ENCODE measurements at regions not wholly inside any gene's neighbourhood (a gene's known extent, or its start where the extent isn't known, plus 50 kb on each side); places are given as distances from the start of the nearest gene placed in this dataset.
A peak's percentile ranks its signal among the peaks of the same experiment; 100 is the strongest.

DNA sequence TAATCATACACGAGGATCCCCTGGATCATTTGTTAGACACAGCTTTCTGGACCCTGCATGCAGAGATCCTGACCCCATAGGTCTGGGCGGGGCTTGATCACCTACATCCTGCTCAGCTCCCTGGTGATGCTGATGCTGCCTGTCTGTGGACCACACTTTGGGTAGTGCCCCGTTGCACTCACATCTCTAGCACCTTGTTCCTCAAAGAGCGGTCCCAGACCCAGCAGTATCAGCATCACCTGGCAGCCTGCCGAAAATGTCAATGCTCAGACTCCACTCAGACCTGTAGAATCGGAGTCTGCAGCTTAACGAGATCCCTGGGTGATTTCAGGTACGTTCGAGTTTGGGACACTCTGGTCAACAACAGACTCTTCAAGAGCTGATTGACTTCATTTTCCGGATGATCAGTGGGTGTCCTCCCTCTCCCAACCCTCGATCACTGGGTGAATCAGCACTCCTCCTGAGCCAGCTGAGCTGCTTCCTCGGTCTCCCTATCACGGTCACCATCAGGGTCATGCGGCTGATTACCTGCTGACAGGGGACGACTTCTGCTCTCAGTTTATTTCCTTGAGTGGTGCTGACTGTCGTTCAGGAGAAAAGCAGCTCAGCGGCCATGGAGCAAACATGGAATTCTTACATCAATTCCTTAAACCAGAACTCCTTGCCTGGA, 150.6 kb upstream of the RAB12 start:
- no peak for DNase-seq

GRCh38 chr18:8460748-8461147, 148.5 kb upstream of the RAB12 start:
- DNase-seq, result no peak

DNA sequence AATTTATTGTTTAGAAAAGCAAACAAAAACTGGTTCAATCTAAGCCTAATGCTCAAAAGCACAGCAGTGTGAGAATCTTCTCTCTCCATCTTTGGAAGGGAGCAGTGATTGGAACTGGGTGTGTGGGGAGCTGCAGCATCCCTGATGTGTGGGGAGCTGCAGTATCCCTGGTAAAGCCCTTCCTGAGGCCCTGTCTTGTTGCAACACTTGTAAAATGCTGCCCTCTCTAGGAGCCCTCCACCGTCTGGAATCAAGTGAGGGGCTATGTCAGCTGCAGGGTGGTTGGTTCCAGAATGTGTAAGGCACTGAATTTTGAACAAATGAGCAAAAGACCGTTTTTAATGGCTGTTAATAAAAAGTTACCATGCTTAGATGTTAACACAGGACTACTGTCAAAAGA, 147.7 kb upstream of the RAB12 start:
- no peak for DNase-seq

DNA sequence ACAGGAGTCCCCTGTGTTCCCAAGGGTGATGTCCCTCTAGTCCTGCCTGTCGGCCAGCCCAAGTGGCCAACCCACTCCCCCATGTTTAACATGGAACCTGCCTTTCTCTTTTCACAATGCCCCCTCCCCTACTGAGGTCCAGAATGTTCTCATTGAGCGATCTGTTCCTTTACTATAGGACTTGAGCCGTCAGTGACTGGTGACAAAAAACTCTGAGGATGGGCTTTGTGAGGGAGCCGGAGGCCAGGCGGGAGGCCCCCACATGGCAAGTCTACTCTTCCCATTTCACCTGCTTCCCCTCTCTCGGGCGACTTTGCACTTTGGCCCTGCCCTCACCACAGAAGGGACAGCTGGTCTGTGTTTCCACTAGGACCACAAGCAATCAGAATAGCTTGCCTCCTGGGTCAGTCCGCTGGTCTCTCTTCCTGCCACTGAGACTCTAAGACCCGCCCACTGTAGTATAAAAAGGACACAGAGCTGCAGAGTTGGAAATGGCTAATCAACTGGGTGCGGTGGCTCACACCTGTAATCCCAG, 146.5 kb upstream of the RAB12 start:
- no peak for DNase-seq

GRCh38 chr18:8463791-8464190, 145.4 kb upstream of the RAB12 start:
- DNase-seq, result no peak

DNA sequence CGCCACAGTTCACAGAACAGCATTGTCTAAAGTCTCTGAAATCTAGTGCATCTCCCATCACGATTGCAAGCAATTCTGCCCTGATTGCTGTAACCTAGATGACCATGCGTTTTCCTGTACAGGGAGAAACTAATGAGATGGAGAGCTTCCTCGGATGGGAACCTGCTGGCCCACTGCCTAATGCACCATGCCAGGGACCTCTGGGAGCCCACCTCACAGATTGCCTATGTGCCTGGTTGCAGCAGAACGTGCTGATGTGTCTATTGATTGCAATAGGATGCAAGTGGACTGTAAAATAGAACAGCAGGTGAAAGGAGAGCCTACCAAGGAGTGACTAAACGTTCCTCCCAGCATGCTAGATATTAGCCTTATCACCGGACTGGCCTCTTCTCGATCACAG, 141.0 kb upstream of the RAB12 start:
- DNase-seq, result no peak

DNA sequence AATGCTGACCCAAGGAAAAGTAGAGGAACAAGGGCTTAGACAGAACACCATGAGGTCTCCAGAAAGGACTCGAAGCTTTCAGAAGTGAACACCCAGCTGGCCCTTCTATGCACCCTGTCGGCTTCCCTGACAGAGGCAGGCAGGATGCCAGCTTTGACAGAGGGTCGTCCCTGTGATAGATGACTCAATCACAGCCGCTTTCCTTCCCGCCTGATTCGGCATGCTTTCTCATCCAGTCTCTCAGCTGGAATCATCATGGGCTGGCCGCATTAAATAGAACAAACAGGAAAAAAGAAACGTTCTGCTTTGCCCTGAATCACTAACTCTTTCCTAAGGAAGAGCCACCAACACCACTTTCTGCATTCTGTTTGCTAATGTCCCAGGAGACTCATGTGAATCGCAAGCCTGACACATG, 140.3 kb upstream of the RAB12 start:
- DNase-seq, result no peak

DNA sequence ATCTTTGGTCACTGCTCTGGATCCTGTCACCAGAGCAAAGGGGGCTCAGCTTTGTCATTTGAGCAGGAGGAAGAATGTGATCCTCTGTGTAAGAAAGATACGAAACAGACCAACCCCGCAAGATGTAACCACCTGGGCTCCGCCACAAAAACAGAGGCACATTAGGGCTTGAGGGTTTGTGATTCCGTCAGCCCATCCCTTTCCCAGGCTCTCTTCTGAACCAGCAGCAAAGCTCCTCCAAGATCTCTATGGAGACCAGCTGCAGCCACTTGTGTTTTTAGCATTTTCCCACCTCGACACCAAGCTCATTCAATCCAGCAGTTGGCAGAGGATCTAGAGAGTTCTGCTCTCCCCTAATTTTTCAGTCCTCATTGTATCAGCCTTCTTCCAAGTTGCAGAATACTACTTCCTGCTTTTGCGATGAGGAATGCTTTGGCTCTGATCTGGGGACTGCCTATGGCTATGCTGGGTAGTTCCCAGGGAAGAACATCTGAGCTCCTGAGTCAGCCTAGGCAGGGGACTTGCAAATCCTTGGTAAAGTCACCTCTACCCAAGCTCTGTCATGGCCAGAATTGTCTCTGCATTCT, 139.6 kb upstream of the RAB12 start:
- no peak for DNase-seq

DNA sequence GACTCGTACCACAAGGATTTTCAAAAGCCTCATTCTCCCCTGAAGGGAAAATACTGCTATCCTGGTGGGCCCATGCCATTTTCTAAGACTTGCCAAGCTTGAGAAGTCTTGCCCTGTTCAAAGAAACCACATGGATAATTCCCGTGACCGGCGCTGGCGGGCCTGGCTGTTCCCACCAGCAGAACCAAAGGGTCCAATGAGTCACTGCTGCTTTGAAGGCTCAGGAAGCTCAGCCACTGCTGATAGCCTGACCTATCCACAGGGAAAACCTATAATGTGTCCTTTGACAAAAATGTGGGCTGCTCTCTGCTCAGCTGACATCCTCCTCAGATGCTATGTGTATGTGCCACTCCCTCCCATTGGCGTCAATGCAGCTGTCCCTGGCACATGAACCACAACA, 137.9 kb upstream of the RAB12 start:
- no peak for DNase-seq

DNA sequence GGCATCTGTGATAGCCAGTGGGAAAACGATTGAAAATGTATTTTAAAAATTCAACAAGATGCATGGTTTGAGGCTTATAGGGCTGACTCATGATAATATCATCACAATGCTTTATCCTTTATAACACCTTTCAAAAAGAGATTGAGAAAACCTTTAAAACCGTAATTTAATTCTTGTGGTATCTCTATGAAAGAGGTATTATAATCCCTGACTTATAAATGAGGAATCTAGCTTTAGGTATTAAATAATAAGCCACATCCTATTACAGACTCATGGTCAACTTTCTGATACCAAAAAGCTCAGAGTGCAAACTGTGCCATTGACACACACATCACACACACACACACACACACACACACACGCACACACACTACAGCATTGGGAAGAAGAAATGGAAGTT, 134.6 kb upstream of the RAB12 start:
- DNase-seq, result no peak

- no peak for DNase-seq
These were observed 131.6 kb upstream of the RAB12 start for GRCh38 chr18:8477615-8478014.

DNA sequence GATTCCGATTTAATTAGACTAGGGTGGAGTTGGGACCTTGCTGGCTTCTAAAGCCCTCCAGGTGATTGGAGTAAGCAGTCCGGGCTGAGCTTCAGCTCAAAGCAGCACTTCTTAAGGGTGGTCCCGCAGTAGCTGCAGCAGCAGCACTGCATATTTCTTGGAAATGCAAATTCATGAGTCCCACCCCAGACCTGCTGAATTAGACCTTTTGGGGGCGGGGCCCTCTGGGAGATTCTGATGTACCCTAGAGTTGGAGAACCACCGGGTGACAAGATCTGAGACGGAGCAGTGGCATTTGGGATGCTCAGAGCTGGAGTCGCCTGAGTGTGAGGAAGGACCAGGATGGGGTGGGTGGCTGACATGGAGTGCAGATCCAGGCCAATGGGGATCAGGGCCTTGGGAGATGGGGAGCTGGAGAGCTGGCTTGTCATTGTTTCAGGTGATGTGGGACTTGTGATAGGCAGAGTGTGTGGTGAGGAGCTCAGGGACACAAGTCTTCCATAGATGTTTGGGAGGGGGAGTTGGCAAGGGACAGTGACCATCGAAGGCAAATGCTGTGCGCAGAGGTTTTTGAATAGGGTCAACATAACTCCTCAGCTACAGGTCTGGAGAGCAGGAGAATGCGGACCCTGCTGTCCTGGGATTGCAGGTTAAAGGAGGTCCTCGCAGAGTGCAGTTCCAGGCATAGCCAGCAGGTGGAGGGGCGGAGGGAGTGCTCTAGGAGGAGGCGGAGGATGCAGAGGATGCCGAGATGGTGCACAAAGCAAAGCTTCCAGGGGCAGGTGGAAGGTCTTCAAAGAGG, 130.9 kb upstream of the RAB12 start:
- peak; percentile 10 for DNase-seq

DNA sequence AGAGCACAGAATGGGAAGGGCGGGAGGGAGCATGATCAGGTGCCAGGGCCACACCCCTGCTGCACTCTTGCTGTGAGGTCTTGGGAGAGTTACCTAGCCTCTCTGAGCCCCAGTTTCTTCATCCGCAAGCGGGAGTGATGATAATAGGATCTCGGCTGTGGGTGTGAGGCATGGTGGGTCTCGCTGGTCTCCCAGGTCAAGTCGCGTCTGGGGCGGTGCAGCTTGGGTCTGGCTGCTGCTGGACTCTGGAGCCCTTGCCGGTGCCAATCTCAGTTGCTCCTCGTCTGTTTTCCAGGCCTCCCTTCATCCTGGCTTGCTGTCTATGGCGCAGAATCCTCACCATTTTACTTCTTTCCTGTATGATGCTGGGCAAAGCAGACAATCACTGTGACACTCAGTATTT, 130.3 kb upstream of the RAB12 start:
- no peak for DNase-seq

GRCh38 chr18:8479789-8480188, 129.4 kb upstream of the RAB12 start:
- DNase-seq, result no peak

GRCh38 chr18:8480506-8481328, 128.5 kb upstream of the RAB12 start:
- DNase-seq, result peak; percentile 8

DNA sequence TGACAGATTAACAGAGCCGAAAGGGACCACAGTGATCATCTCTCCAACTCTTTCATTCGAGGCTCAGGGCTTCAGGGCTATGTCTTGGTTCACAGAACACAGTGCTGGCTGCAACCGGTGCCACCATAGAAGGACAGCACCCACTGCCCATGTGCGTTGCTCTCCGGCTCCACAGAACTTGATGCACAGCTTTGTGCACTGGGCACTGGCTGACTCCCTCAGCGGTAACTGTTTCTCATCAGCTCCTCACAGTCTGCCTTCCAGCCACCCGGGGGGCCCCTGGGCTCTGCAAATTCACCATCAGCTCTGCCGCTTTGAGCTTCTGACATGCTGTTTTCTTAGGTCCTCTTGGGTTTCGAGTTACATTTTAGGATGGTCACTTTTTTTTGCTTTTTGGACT, 124.3 kb upstream of the RAB12 start:
- DNase-seq, result no peak

GRCh38 chr18:8489761-8490160, 119.5 kb upstream of the RAB12 start:
- DNase-seq, result no peak

- no peak for DNase-seq
These were observed 117.7 kb upstream of the RAB12 start for GRCh38 chr18:8491516-8491915.

DNA sequence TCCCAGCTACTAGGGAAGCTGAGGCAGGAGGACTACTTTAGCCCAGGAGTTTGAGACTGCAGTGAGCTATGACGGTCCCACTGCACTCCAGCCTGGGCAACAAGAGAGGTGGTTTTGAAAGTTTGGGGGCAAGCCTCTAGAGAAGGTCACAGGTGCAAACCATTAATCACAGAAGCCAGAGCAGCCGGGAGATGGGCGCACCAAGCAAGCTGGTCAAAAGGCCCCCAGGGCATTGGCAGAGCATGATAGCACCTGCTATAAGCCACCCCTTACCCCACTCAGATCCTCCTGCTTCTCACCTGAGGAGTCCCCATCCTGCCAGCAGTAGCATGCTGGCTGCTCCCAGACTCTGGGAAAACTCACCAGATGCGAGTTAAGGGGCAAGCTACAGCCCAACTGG, 116.1 kb upstream of the RAB12 start:
- no peak for DNase-seq

DNA sequence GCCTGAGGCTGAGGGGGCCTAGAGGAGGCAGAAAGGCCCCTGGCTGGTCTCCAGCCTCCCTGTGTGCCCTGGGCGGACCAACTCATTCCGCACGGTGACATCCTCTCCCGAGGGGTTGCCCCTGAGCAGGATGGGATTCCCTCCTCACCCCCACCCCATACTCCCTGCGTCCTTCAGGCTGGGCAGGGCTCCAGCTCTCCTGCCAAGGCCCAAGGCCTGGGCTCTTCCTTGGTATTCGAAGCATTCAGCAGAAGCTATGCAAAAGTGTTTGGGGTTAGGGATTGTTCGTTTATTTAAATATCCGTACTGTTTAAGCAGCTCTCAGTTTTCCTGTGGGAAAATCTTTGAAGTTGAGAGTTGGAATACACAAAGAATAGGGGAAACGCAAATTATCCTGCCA, 113.1 kb upstream of the RAB12 start:
- no peak for DNase-seq

DNA sequence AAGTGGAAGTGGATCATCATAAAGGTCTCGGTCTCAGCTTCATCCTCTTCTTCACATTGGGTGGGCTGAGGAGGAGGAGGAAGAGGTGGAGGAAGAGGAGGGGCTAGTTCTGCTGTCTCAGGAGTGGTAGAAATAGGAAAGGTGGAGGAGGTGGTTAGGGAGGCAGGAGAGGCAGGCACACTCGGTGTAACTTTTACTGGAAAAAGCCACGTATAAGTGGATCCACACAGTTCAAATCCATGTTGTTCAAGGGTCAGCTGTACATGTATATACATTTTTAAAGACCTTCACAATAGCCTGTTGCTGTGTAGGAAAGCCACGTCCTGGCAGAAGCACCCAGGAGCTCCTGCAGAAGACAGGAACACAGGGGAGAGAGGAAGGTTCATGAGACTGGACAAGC, 110.3 kb upstream of the RAB12 start:
- DNase-seq, result no peak

GRCh38 chr18:8499810-8500675, 109.2 kb upstream of the RAB12 start:
- no peak for DNase-seq

Measured in DMS 273 treated with DMSO at 0.1 percent for 48 hours (cell line).